ENCODE measurements at regions not wholly inside any gene's neighbourhood (a gene's known extent, or its start where the extent isn't known, plus 50 kb on each side); places are given as distances from the start of the nearest gene placed in this dataset.

GRCh38 chr3:96466441-96466840, 348.0 kb upstream of the EPHA6 start:
- no peaks in the 10 kb centered on the region for H3K36me3 ChIP-seq (ENCODE audit: low read length)
- no peaks in the 10 kb centered on the region for H3K9me2 ChIP-seq (replicated peaks; ENCODE audit: insufficient read depth, low read length)
- no peaks in the 10 kb centered on the region for H3K27me3 ChIP-seq (ENCODE audit: low read length)
- H3K4me2 ChIP-seq (ENCODE audit: low read depth, low read length, poor library complexity, severe bottlenecking), result no peak overlapping the region
- peak overlapping the region; percentile 19 for H2AFZ ChIP-seq (ENCODE audit: low read depth, low read length, severe bottlenecking)
- H3K4me3 ChIP-seq (ENCODE audit: insufficient read depth, low read length, poor library complexity, severe bottlenecking), result no peak overlapping the region
- no peaks in the 10 kb centered on the region for H4K20me1 ChIP-seq (ENCODE audit: low read depth, low read length)
- no peaks in the 10 kb centered on the region for H3K79me2 ChIP-seq (ENCODE audit: insufficient read depth, low read length)
- no peaks in the 10 kb centered on the region for H3K9me3 ChIP-seq (ENCODE audit: insufficient read depth, low read length)
- no peak for TF ChIP-seq CTCF (IDR thresholded peaks at IDR 0.05; ENCODE audit: insufficient read depth, low read length, poor library complexity, severe bottlenecking)
- TF ChIP-seq EZH2phosphoT487 (conservative IDR thresholded peaks at IDR 0.05; ENCODE audit: low read length), result no peak
- H3K27ac ChIP-seq (ENCODE audit: low read depth, low read length), result no peak overlapping the region
- H3K9ac ChIP-seq (ENCODE audit: low read length), result no peak overlapping the region
- no peaks in the 10 kb centered on the region for H3F3A ChIP-seq (ENCODE audit: insufficient read depth)

- Histone ChIP-seq H3K4me2 (ENCODE audit: low read depth, low read length, poor library complexity, severe bottlenecking) (no peak overlapping the region), H3K9ac (ENCODE audit: low read length) (no peak overlapping the region), H3K9me2 (replicated peaks; ENCODE audit: insufficient read depth, low read length) (no peaks in the 10 kb centered on the region), H3K79me2 (ENCODE audit: insufficient read depth, low read length) (no peaks in the 10 kb centered on the region), H3F3A (ENCODE audit: insufficient read depth) (no peaks in the 10 kb centered on the region), H3K27ac (ENCODE audit: low read depth, low read length) (no peak overlapping the region), H3K36me3 (ENCODE audit: low read length) (no peaks in the 10 kb centered on the region), H3K27me3 (ENCODE audit: low read length) (no peaks in the 10 kb centered on the region), H2AFZ (ENCODE audit: low read depth, low read length, severe bottlenecking) (no peak overlapping the region), H3K4me3 (ENCODE audit: insufficient read depth, low read length, poor library complexity, severe bottlenecking) (no peak overlapping the region), H4K20me1 (ENCODE audit: low read depth, low read length) (no peaks in the 10 kb centered on the region), H3K9me3 (ENCODE audit: insufficient read depth, low read length) (no peaks in the 10 kb centered on the region)
- no peak for TF ChIP-seq EZH2phosphoT487 (conservative IDR thresholded peaks at IDR 0.05; ENCODE audit: low read length)
- no peak for TF ChIP-seq CTCF (IDR thresholded peaks at IDR 0.05; ENCODE audit: insufficient read depth, low read length, poor library complexity, severe bottlenecking)
Measured at GRCh38 chr3:96467639-96468038, 346.8 kb upstream of the EPHA6 start.

GRCh38 chr3:96478496-96478895, 335.9 kb upstream of the EPHA6 start:
- no peak overlapping the region for H3K9ac ChIP-seq (ENCODE audit: low read length)
- H4K20me1 ChIP-seq (ENCODE audit: low read depth, low read length), result no peaks in the 10 kb centered on the region
- H3K27ac ChIP-seq (ENCODE audit: low read depth, low read length), result no peak overlapping the region
- TF ChIP-seq EZH2phosphoT487 (conservative IDR thresholded peaks at IDR 0.05; ENCODE audit: low read length) (no peak), CTCF (IDR thresholded peaks at IDR 0.05; ENCODE audit: insufficient read depth, low read length, poor library complexity, severe bottlenecking) (no peak)
- H3K4me2 ChIP-seq (ENCODE audit: low read depth, low read length, poor library complexity, severe bottlenecking), result no peak overlapping the region
- no peaks in the 10 kb centered on the region for H3K36me3 ChIP-seq (ENCODE audit: low read length)
- H3K79me2 ChIP-seq (ENCODE audit: insufficient read depth, low read length), result no peaks in the 10 kb centered on the region
- no peaks in the 10 kb centered on the region for H3F3A ChIP-seq (ENCODE audit: insufficient read depth)
- H2AFZ ChIP-seq (ENCODE audit: low read depth, low read length, severe bottlenecking), result no peak overlapping the region
- H3K9me3 ChIP-seq (ENCODE audit: insufficient read depth, low read length), result no peaks in the 10 kb centered on the region
- H3K4me3 ChIP-seq (ENCODE audit: insufficient read depth, low read length, poor library complexity, severe bottlenecking), result no peak overlapping the region
- no peaks in the 10 kb centered on the region for H3K27me3 ChIP-seq (ENCODE audit: low read length)
- H3K9me2 ChIP-seq (replicated peaks; ENCODE audit: insufficient read depth, low read length), result no peaks in the 10 kb centered on the region

Measured in SU-DHL-6 (cell line).